Suppressor macrophage treated with lipopolysaccharide for 1 hour (primary cell): ENCODE measurements at regions not wholly inside any gene's neighbourhood (a gene's known extent, or its start where the extent isn't known, plus 50 kb on each side); places are given as distances from the start of the nearest gene placed in this dataset.
"Not testable (repeated sequence)": the region's sequence is repeated elsewhere in the genome, so short reads cannot be mapped to it uniquely, and the experiment has no call there.

Experiments used
- DNase-seq, 3 donors: peaks; one replicate each; pipeline ENCODE4 v3.0.0-alpha.2; 2020 to 2022

- not testable (repeated sequence) for DNase-seq
These were observed 123.3 kb upstream of the FAM20C start for GRCh38 chr7:69052-69451.

GRCh38 chr7:69499-70123 is 122.8 kb upstream of the FAM20C start:
- DNase-seq, result not testable (repeated sequence)

- DNase-seq, result not testable (repeated sequence)
These were observed 122.2 kb upstream of the FAM20C start for GRCh38 chr7:70207-70606.

GRCh38 chr7:70989-71388 is 121.4 kb upstream of the FAM20C start:
- DNase-seq, result peak in 1 of 3 donors; percentile 55

GRCh38 chr7:72266-73057 is 119.9 kb upstream of the FAM20C start:
- DNase-seq, result not testable (repeated sequence)

- not testable (repeated sequence) for DNase-seq
These were observed 119.4 kb upstream of the FAM20C start for GRCh38 chr7:73058-73331.

- peak; percentile 56 to 71 (median 68) for DNase-seq
These were observed 118.3 kb upstream of the FAM20C start for GRCh38 chr7:74008-74540.

- DNase-seq, result not testable (repeated sequence)
These were observed 116.9 kb upstream of the FAM20C start for GRCh38 chr7:75511-75910.

GRCh38 chr7:76202-76601 is 116.2 kb upstream of the FAM20C start:
- DNase-seq, result not testable (repeated sequence)

GRCh38 chr7:76829-77395 is 115.5 kb upstream of the FAM20C start:
- not testable (repeated sequence) for DNase-seq

- DNase-seq, result not testable (repeated sequence)
These were observed 113.5 kb upstream of the FAM20C start for GRCh38 chr7:78862-79261.

GRCh38 chr7:79400-80055 is 112.8 kb upstream of the FAM20C start:
- not testable (repeated sequence) for DNase-seq

GRCh38 chr7:80259-81067 is 111.9 kb upstream of the FAM20C start:
- DNase-seq, result peak in 1 of 3 donors; percentile 13

- peak; percentile 45 to 58 (median 52) for DNase-seq
These were observed 111.1 kb upstream of the FAM20C start for GRCh38 chr7:81068-81925.

- no peak for DNase-seq
These were observed 110.2 kb upstream of the FAM20C start for GRCh38 chr7:81926-82756.

GRCh38 chr7:82757-83155 is 109.6 kb upstream of the FAM20C start:
- no peak for DNase-seq

GRCh38 chr7:83441-83840 is 108.9 kb upstream of the FAM20C start:
- DNase-seq, result no peak

GRCh38 chr7:83861-84632 is 108.3 kb upstream of the FAM20C start:
- DNase-seq, result no peak

- no peak for DNase-seq
These were observed 107.7 kb upstream of the FAM20C start for GRCh38 chr7:84633-85020.
